Activated CD8-positive, alpha-beta memory T cell treated with anti-CD3 and anti-CD28 coated beads, Interleukin-2, amount 50 U/mL, for 4 hours (primary cell): ENCODE measurements at regions not wholly inside any gene's neighbourhood (a gene's known extent, or its start where the extent isn't known, plus 50 kb on each side); places are given as distances from the start of the nearest gene placed in this dataset.
"Not testable (repeated sequence)": the region's sequence is repeated elsewhere in the genome, so short reads cannot be mapped to it uniquely, and the experiment has no call there.

ENCODE experiments used
- DNase-seq: peaks from one replicate; pipeline ENCODE4 v3.0.0-alpha.2; 2020

- no peak for DNase-seq
These were observed 51.8 kb downstream of the ASCL4 start for GRCh38 chr12:107826276-107826675.

DNA sequence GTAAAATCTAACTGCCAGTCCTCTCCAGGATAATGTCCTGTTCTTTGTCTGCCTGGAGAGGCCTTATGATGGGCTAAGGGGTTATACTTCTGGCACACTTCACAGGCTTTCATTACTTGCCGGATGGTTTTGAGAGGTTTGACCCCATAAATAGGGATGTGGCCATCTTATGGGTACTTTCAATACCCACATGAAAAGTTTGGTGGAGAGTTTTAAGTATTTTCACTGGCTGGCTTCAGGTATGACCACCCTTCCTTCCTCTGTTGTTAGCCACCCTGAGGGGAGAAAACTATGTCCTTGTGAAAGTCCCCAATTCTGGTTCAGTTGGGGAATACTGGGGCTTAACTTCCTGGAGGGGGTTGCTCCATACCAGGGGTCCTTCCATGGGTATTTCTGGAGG is 54.8 kb downstream of the ASCL4 start:
- no peak for DNase-seq

DNA sequence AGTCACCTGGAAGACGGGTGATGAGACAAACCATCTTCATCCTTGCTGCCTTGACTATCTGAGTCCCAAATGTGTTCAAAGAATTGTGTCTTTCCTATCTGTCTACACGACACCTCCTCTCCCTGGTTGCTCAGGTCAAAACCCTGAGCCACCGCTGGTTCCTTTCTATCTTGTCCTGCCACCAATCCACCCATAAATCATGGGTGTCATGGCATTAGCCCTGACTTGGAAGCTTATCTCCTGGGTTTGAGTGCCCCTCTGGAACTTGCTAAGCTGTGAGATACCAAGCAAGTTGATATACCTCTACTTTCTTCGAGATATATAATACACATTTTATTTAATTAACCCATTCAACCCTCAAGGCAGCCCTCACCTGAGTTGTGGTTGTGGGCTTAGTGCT is 57.9 kb downstream of the ASCL4 start:
- DNase-seq = no peak

DNA sequence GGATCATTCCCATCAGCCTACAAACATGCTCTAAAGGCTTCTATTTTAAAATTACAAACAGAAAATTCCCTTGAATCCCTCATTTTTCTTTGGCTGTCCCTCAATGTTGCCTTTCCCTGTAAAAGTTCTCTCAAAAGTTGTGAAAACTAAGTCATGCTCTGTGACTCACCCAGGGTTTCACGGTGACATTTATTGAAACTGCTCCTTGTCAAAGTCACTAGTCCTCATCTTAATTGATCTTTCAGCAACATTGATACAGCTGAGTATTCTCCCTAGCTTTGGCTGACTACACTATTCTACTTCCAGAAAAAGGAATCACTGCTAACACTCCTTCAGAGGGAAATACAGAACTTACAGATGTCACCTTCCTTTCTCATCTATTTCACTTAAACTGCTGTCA is 65.7 kb downstream of the ASCL4 start:
- no peak for DNase-seq

GRCh38 chr12:107843351-107844311 is 69.1 kb downstream of the ASCL4 start:
- DNase-seq = no peak

GRCh38 chr12:107844312-107844921 is 69.9 kb downstream of the ASCL4 start:
- DNase-seq = no peak

GRCh38 chr12:107845226-107845979 is 70.9 kb downstream of the ASCL4 start:
- DNase-seq = no peak

- no peak for DNase-seq
These were observed 71.6 kb downstream of the ASCL4 start for GRCh38 chr12:107845980-107846659.

- DNase-seq = no peak
These were observed 72.9 kb downstream of the ASCL4 start for GRCh38 chr12:107847430-107847829.

DNA sequence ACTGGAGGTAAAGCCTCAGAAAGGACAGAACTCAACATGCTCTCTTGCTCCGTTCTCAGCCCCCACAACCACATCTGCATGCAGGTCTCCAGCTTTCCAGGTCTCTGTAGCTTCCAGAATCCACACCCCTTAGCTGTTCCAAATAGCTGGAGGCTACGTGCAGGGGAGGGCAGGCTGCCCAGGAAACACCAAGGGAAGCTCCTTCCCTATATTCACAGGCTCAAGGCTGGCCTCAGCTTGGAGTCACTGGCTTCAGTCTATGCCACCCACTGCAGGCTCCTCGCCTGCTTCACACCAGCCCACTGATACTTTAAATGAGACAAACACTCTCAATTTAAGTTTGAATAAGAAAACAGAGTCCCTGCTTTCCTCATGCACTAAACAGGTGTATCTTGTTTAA is 73.3 kb downstream of the ASCL4 start:
- no peak for DNase-seq

GRCh38 chr12:107853479-107853878 is 79.0 kb downstream of the ASCL4 start:
- no peak for DNase-seq

DNA sequence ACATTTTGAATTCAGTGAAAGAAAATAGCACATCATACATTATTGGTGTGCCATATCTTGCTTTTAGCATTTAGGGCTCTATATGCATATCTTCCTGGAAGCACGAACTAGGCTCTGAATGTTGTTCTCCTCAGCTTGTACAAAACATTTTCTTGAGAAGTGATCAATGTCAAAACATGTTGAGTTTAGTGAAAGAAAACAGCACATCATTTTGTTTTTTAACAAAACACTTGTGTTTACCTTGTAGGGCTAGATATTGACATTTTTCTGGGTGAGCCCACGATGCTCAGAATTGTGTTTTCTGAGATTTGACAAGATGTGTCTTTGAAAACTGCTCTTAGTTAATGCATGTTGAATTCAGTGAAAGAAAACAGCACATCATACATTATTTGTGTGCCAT is 81.0 kb downstream of the ASCL4 start:
- DNase-seq = no peak

GRCh38 chr12:107856096-107856495 is 81.6 kb downstream of the ASCL4 start:
- DNase-seq = no peak

- no peak for DNase-seq
These were observed 82.7 kb downstream of the ASCL4 start for GRCh38 chr12:107857191-107857590.

DNA sequence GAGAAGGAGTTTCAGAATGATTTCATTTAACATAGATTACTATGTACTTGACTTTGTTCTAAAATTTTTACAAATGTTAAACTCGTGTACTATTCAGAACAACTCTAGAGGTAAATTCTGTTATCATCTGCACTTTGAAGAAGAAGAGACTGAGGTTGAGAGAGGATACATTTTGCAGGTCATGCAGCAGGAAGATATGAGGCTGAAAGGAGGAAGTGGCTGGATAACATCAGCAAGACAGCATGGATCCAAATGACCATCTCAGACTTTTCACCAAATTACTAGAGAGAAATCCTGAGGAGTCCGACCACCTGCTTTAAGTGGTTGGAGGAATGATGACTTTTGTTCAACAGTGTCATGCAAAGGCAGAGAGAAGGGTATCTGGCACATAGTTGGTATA is 84.9 kb downstream of the ASCL4 start:
- no peak for DNase-seq

DNA sequence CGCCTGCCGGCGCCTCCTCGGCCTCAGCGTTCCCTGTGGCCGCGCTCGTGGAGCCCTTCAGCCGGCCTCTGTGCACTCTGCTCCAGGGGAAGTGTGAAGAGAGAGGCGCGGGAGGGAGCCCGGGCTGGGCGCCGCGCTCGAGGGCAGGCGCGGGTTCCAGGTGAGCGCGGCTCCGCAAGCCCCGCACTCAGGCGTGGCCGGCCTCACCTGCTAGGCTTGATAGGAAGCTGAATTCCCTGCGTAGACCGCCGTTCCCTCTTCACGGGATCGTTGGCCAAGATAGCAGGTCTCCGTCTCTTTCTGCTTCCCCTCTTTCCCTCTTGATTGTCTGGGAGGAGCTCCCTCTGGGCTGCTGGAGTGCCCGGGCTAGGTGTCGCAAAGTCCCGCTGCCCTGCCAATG is 89.7 kb downstream of the ASCL4 start:
- no peak for DNase-seq

DNA sequence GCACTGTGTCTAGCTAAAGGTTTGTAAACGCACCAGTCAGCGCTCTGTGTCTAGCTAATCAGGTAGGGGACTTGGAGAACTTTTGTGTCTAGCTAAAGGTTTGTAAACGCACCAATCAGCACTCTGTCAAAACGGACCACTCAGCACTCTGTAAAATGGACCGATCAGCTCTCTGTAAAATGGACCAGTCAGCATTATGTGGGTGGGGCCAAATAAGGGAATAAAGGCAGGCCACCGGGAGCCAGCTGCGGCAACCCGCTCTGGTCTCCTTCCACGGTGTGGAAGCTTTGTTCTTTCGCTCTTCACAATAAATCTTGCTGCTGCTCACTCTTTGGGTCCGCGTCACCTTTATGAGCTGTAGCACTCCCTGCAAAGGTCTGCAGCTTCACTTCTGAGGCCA is 90.2 kb downstream of the ASCL4 start:
- DNase-seq = not testable (repeated sequence)

- DNase-seq = no peak
These were observed 98.7 kb downstream of the ASCL4 start for GRCh38 chr12:107873223-107873622.

DNA sequence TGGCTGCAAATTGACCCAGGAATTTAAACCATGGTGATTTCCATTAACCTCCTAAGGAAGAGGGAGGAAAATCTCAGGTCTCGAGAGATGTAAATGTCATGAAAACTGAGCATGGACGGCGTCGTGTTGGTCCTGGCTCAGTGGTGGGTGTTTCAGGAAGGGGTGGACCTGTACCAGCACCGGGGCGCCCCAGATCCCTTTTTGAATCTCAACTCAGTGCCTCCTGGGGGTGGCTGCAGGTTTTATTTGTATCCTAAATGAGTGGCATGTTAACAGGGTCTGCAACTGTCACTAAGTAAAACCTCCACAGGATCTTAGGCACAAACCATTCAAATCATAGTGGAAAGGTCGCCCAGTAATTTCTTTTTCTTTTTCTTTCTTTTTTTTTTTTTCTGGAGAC is 101.3 kb downstream of the ASCL4 start:
- DNase-seq = no peak

GRCh38 chr12:107884769-107885694 is 110.5 kb downstream of the ASCL4 start:
- peak; percentile 18 for DNase-seq

DNA sequence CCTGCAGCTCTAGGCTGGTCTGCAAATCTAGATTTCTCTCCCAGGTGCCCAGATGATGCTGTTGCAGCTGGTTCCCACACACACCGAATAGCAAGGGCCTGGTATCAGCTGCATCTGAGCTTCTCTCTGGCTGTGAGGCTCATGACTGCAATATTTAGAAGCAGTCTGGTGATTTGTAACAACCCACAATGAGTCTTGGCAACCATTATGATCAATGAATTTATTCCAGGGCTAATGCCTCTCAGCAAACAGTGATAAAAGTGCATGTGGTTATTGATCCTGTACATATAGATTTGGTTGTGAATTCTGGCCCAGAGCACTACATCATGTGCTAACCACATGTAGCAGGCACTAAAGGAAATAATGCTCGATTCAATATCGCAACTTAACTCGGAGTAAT is 114.3 kb downstream of the ASCL4 start:
- DNase-seq = no peak

- DNase-seq = no peak
These were observed 117.5 kb downstream of the ASCL4 start for GRCh38 chr12:107891967-107892366.
